BE2C (cell line): ENCODE measurements at regions not wholly inside any gene's neighbourhood (a gene's known extent, or its start where the extent isn't known, plus 50 kb on each side); places are given as distances from the start of the nearest gene placed in this dataset.
A peak's percentile ranks its signal among the peaks of the same experiment; 100 is the strongest.

Experiments used
- DNase-seq: peaks from one replicate; pipeline ENCODE4 v3.0.0-alpha.2; 2020
- H3K27me3 ChIP-seq: fragments of 250-450 bp; sonication (Bioruptor Pico); 2 replicates; pipeline ENCODE4 v1.5.1; 2020; ENCODE audit warnings: mild to moderate bottlenecking
- H3K36me3 ChIP-seq: fragments of 250-450 bp; sonication (Bioruptor Pico); 2 replicates; pipeline ENCODE4 v1.5.1; 2020; ENCODE audit warnings: mild to moderate bottlenecking
- H3K4me1 ChIP-seq: fragments of 250-450 bp; sonication (Bioruptor Pico); 2 replicates; pipeline ENCODE4 v1.5.1; 2020
- H3K4me3 ChIP-seq: 2 replicates; pipeline ENCODE4 v1.5.1; 2011; ENCODE audit warnings: low read depth, low read length
- H3K9me3 ChIP-seq: fragments of 250-450 bp; sonication (Bioruptor Pico); 2 replicates; pipeline ENCODE4 v1.5.1; 2020
- TF ChIP-seq, protein P1 (sequence below): IDR thresholded peaks from 2 replicates; pipeline ENCODE4 v1.5.1; 2012; ENCODE audit warnings: mild to moderate bottlenecking, low read depth, low read length

GRCh38 chr14:45721472-45721871, 468.5 kb upstream of the MIS18BP1 start:
- Histone ChIP-seq H3K27me3 (no peaks in the 10 kb centered on the region), H3K36me3 (no peaks in the 10 kb centered on the region), H3K4me3 (no peak overlapping the region), H3K9me3 (no peaks in the 10 kb centered on the region), H3K4me1 (no peaks in the 10 kb centered on the region)
- TF ChIP-seq, protein P1, sequence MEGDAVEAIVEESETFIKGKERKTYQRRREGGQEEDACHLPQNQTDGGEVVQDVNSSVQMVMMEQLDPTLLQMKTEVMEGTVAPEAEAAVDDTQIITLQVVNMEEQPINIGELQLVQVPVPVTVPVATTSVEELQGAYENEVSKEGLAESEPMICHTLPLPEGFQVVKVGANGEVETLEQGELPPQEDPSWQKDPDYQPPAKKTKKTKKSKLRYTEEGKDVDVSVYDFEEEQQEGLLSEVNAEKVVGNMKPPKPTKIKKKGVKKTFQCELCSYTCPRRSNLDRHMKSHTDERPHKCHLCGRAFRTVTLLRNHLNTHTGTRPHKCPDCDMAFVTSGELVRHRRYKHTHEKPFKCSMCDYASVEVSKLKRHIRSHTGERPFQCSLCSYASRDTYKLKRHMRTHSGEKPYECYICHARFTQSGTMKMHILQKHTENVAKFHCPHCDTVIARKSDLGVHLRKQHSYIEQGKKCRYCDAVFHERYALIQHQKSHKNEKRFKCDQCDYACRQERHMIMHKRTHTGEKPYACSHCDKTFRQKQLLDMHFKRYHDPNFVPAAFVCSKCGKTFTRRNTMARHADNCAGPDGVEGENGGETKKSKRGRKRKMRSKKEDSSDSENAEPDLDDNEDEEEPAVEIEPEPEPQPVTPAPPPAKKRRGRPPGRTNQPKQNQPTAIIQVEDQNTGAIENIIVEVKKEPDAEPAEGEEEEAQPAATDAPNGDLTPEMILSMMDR: no peak
- no peak for DNase-seq

GRCh38 chr14:45716572-45716971, 463.6 kb upstream of the MIS18BP1 start:
- Histone ChIP-seq H3K4me1 (no peaks in the 10 kb centered on the region), H3K9me3 (no peaks in the 10 kb centered on the region), H3K36me3 (no peaks in the 10 kb centered on the region), H3K4me3 (no peak overlapping the region), H3K27me3 (no peaks in the 10 kb centered on the region)
- DNase-seq: peak; percentile 59
- TF ChIP-seq, protein P1: peak; percentile 71

GRCh38 chr14:45715946-45716345, 462.9 kb upstream of the MIS18BP1 start:
- Histone ChIP-seq H3K27me3 (no peaks in the 10 kb centered on the region), H3K4me3 (no peak overlapping the region), H3K4me1 (no peaks in the 10 kb centered on the region), H3K9me3 (no peaks in the 10 kb centered on the region), H3K36me3 (no peaks in the 10 kb centered on the region)
- no peak for DNase-seq
- TF ChIP-seq, protein P1: no peak

DNA sequence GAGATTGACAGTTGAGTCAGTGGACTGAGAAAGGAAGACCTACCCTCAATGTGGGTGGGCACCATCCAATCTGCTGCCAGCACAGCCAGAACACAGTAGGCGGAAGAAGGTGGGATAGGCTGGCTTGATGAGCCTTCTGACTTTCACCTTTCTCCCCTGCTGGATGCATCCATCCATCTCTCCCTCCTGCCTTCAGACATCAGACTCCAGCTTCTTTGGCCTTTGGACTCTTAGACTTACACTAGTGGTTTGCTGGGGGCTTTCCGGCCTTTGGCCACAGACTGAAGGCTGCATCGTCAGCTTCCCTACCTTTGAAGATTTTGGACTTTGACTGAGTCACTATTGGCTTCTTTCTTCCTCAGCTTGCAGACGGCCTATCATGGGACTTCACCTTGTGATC, 456.5 kb upstream of the MIS18BP1 start:
- H3K4me1 ChIP-seq: no peaks in the 10 kb centered on the region
- H3K27me3 ChIP-seq: no peaks in the 10 kb centered on the region
- H3K9me3 ChIP-seq: no peaks in the 10 kb centered on the region
- DNase-seq: no peak
- no peaks in the 10 kb centered on the region for H3K36me3 ChIP-seq
- no peak overlapping the region for H3K4me3 ChIP-seq
- TF ChIP-seq, protein P1: no peak

DNA sequence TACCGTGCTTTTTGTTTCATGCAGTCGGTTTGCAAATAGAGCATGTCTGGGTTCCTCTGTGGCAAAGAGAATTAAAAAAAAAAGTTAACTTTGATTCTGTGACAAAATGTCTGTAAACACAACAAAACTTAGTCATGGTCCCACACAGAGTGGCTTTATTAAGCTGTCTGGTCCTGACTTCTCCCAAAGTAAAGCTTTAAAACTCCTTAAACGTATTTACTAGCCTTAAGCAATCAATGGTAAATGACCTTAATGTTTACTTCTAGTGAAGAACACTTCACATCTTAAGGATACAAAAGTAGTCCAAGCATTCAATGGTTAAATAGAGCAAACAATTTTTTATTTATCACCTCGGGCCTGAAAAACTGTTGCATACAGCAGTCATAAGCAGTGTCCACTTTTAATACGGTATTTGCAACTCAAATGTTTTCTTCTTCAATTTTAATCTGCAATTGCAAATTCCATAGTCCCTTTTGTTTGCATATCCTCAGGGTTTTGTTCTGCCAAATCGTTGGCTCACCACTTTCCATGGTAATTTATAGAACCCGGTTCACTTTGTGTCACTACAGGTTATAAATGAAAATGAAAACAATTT, 453.0 kb upstream of the MIS18BP1 start:
- Histone ChIP-seq H3K9me3 (no peaks in the 10 kb centered on the region), H3K36me3 (no peaks in the 10 kb centered on the region), H3K4me1 (no peaks in the 10 kb centered on the region), H3K27me3 (no peaks in the 10 kb centered on the region), H3K4me3 (no peak overlapping the region)
- TF ChIP-seq, protein P1: no peak
- DNase-seq: no peak

DNA sequence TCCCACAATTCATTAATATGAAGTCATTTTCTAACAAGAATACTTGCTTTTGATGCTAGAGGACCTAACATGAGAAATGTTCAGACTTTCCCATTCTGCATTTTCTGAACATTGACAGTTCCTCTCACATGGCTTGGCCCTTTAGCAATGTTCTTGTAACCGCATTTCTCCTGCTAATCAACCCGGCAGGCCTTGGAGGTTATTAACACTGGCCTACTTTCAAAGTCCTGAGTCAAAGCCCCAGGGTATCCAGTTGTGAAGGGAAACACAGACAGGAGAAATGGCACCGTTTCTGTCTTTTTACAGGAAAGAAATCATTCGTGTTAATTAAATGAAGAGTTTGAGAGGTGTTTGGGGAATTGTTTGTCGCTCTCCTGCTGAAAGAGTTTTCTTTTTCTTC, 446.5 kb upstream of the MIS18BP1 start:
- no peak for DNase-seq
- TF ChIP-seq, protein P1: no peak
- no peaks in the 10 kb centered on the region for H3K27me3 ChIP-seq
- no peak overlapping the region for H3K4me3 ChIP-seq
- no peaks in the 10 kb centered on the region for H3K4me1 ChIP-seq
- H3K36me3 ChIP-seq: no peaks in the 10 kb centered on the region
- no peaks in the 10 kb centered on the region for H3K9me3 ChIP-seq
